Loucy (cell line): ENCODE measurements at regions not wholly inside any gene's neighbourhood (a gene's known extent, or its start where the extent isn't known, plus 50 kb on each side); places are given as distances from the start of the nearest gene placed in this dataset.

Experiments
- H2AFZ ChIP-seq: fragments of 200-600 bp; sonication (generic); 2 replicates; pipeline ENCODE4 v1.6.0; 2016; ENCODE audit warnings: antibody characterized with exemption, mild to moderate bottlenecking, low read length, moderate library complexity
- H3F3A ChIP-seq: fragments of 200-600 bp; 2 replicates; pipeline ENCODE4 v1.6.0; 2016; ENCODE audit warnings: antibody characterized with exemption, low read depth, mild to moderate bottlenecking
- H3K27me3 ChIP-seq: fragments of 200-600 bp; sonication (generic); 2 replicates; pipeline ENCODE4 v1.6.1; 2014; ENCODE audit warnings: low read length, mild to moderate bottlenecking; ENCODE audit not compliant: insufficient read depth, poor library complexity, severe bottlenecking
- H3K36me3 ChIP-seq: fragments of 200-600 bp; sonication (generic); 2 replicates; pipeline ENCODE4 v1.6.1; 2016; ENCODE audit warnings: low read length; ENCODE audit not compliant: insufficient read depth
- H3K4me1 ChIP-seq: fragments of 200-600 bp; sonication (generic); 2 replicates; pipeline ENCODE4 v1.5.1; 2014; ENCODE audit warnings: low read length, mild to moderate bottlenecking; ENCODE audit not compliant: insufficient read depth, poor library complexity, severe bottlenecking
- H3K4me2 ChIP-seq: fragments of 200-600 bp; sonication (generic); 2 replicates; pipeline ENCODE4 v1.6.0; 2014; ENCODE audit warnings: antibody characterized with exemption, low read length, low read depth, mild to moderate bottlenecking; ENCODE audit not compliant: poor library complexity, severe bottlenecking
- H3K4me3 ChIP-seq: fragments of 200-600 bp; sonication (generic); 2 replicates; pipeline ENCODE4 v1.5.1; 2014; ENCODE audit warnings: low read length, mild to moderate bottlenecking, mixed read lengths; ENCODE audit not compliant: poor library complexity, severe bottlenecking
- H3K79me2 ChIP-seq: fragments of 200-600 bp; sonication (generic); 2 replicates; pipeline ENCODE4 v1.6.1; 2014; ENCODE audit warnings: low read length; ENCODE audit not compliant: insufficient read depth
- H3K9ac ChIP-seq: fragments of 200-600 bp; sonication (generic); 2 replicates; pipeline ENCODE4 v1.6.0; 2014; ENCODE audit warnings: mild to moderate bottlenecking, low read depth, low read length, moderate library complexity; ENCODE audit not compliant: poor library complexity, severe bottlenecking
- H3K9me2 ChIP-seq: fragments of 200-600 bp; sonication (generic); replicated peaks from 2 replicates; pipeline ENCODE4 v1.6.1; 2016; ENCODE audit warnings: low read depth, low read length, mixed read lengths
- H3K9me3 ChIP-seq: fragments of 200-600 bp; sonication (generic); 2 replicates; pipeline ENCODE4 v1.6.1; 2014; ENCODE audit warnings: mild to moderate bottlenecking, antibody characterized with exemption, low read length, low read depth; ENCODE audit not compliant: insufficient read depth
- H4K20me1 ChIP-seq: fragments of 200-600 bp; sonication (generic); 2 replicates; pipeline ENCODE4 v1.6.0; 2014; ENCODE audit warnings: antibody characterized with exemption, low read length, mild to moderate bottlenecking; ENCODE audit not compliant: insufficient read depth, poor library complexity, severe bottlenecking
- CTCF ChIP-seq: fragments of 200-600 bp; sonication (generic); conservative IDR thresholded peaks from 2 replicates; pipeline ENCODE4 v1.5.1; 2014; ENCODE audit warnings: mild to moderate bottlenecking, antibody characterized with exemption, low read length
- EZH2phosphoT487 ChIP-seq: fragments of 200-600 bp; IDR thresholded peaks from 2 replicates; pipeline ENCODE4 v1.6.1; 2018; ENCODE audit warnings: antibody characterized with exemption, mild to moderate bottlenecking, moderate library complexity, borderline replicate concordance

- no peaks in the 10 kb centered on the region for H3K4me1 ChIP-seq
- no peaks in the 10 kb centered on the region for H3K27me3 ChIP-seq
- no peak for TF ChIP-seq EZH2phosphoT487
- no peak for TF ChIP-seq CTCF
- no peaks in the 10 kb centered on the region for H3K36me3 ChIP-seq
- no peaks in the 10 kb centered on the region for H3F3A ChIP-seq
- no peak overlapping the region for H3K4me3 ChIP-seq
- H3K79me2 ChIP-seq: no peaks in the 10 kb centered on the region
- no peaks in the 10 kb centered on the region for H4K20me1 ChIP-seq
- H2AFZ ChIP-seq: no peak overlapping the region
- no peak overlapping the region for H3K4me2 ChIP-seq
- H3K9me2 ChIP-seq: no peaks in the 10 kb centered on the region
- H3K9ac ChIP-seq: no peak overlapping the region
- no peaks in the 10 kb centered on the region for H3K9me3 ChIP-seq
These were observed 374.7 kb upstream of the FGF13 start for GRCh38 chrX:139086246-139086645.

DNA sequence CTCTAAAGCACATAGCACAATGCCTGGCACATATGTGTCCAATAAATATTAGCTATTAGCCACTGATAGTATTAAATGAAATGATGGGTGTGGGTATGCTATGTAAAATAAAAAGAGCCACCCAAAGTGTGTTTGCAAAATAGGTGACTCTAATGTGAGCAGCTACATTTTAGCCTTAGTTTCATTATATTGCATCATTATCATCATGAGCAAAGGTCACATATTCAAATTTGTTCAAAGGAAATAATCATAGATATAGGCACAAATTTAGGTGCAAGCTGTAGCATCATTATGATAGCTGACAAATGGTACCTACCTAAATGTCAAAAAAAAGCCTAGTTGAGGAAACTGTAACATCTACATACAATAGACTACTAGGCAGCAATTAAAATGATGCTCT, 373.9 kb upstream of the FGF13 start:
- Histone ChIP-seq H3K9me2 (no peaks in the 10 kb centered on the region), H2AFZ (no peak overlapping the region), H4K20me1 (no peaks in the 10 kb centered on the region), H3K9ac (no peak overlapping the region), H3F3A (no peaks in the 10 kb centered on the region), H3K9me3 (no peaks in the 10 kb centered on the region), H3K79me2 (no peaks in the 10 kb centered on the region), H3K4me1 (no peaks in the 10 kb centered on the region), H3K4me3 (no peak overlapping the region), H3K36me3 (no peaks in the 10 kb centered on the region), H3K4me2 (no peak overlapping the region), H3K27me3 (no peaks in the 10 kb centered on the region)
- no peak for TF ChIP-seq EZH2phosphoT487
- TF ChIP-seq CTCF: no peak

- no peaks in the 10 kb centered on the region for H3F3A ChIP-seq
- H3K79me2 ChIP-seq: no peaks in the 10 kb centered on the region
- no peak overlapping the region for H3K4me3 ChIP-seq
- no peaks in the 10 kb centered on the region for H3K9me2 ChIP-seq
- no peak overlapping the region for H3K4me2 ChIP-seq
- TF ChIP-seq CTCF (no peak), EZH2phosphoT487 (no peak)
- H3K9ac ChIP-seq: no peak overlapping the region
- H4K20me1 ChIP-seq: no peaks in the 10 kb centered on the region
- no peaks in the 10 kb centered on the region for H3K27me3 ChIP-seq
- no peaks in the 10 kb centered on the region for H3K9me3 ChIP-seq
- H3K36me3 ChIP-seq: no peaks in the 10 kb centered on the region
- H2AFZ ChIP-seq: no peak overlapping the region
- no peaks in the 10 kb centered on the region for H3K4me1 ChIP-seq
These were observed 371.7 kb upstream of the FGF13 start for GRCh38 chrX:139083191-139083590.
